NB4 (cell line): ENCODE measurements at regions not wholly inside any gene's neighbourhood (a gene's known extent, or its start where the extent isn't known, plus 50 kb on each side); places are given as distances from the start of the nearest gene placed in this dataset.

ENCODE experiments used
- CTCF ChIP-seq: IDR thresholded peaks from one replicate; pipeline ENCODE4 v1.5.1; 2012; ENCODE audit warnings: low read depth, low read length
- MAX ChIP-seq: IDR thresholded peaks from 2 replicates; pipeline ENCODE4 v1.6.1; 2011; ENCODE audit warnings: low read depth, low read length
- POLR2A ChIP-seq: IDR thresholded peaks from 2 replicates; pipeline ENCODE4 v1.6.1; 2011; ENCODE audit warnings: mild to moderate bottlenecking; ENCODE audit not compliant: insufficient read length; ENCODE audit errors: extremely low read depth

- TF ChIP-seq POLR2A (no peak), CTCF (no peak), MAX (no peak)
Measured at GRCh38 chr1:189646066-189646465, 831.6 kb downstream of the BRINP3 start.
